Immature natural killer cell (primary cell): ENCODE measurements at regions not wholly inside any gene's neighbourhood (a gene's known extent, or its start where the extent isn't known, plus 50 kb on each side); places are given as distances from the start of the nearest gene placed in this dataset.
A peak's percentile ranks its signal among the peaks of the same experiment; 100 is the strongest.

Source experiments
- DNase-seq, 3 donors: peaks; one replicate each; pipeline ENCODE4 v3.0.0; 2022; ENCODE audit warnings: mixed read lengths in 1 of 3
- H3K27ac Mint-ChIP-seq, 6 donors: one replicate each; pipeline ENCODE4 v1.8.0; 2020; ENCODE audit warnings: mixed read lengths in 6 of 6, mild to moderate bottlenecking in 5 of 6, inconsistent platforms in 4 of 6, moderate library complexity in 3 of 6
- H3K27me3 Mint-ChIP-seq, 3 donors: one replicate each; pipeline ENCODE4 v1.8.0; 2020 to 2021; ENCODE audit warnings: low read depth in 3 of 3, mild to moderate bottlenecking in 3 of 3, mixed read lengths in 3 of 3, moderate library complexity in 3 of 3, inconsistent platforms in 1 of 3
- H3K36me3 Mint-ChIP-seq, 3 donors: one replicate each; pipeline ENCODE4 v1.8.0; 2020; ENCODE audit warnings: mixed read lengths in 3 of 3, inconsistent platforms in 2 of 3, mild to moderate bottlenecking in 2 of 3
- H3K4me1 Mint-ChIP-seq, 2 donors: one replicate each; pipeline ENCODE4 v1.8.0; 2020; ENCODE audit warnings: inconsistent platforms in 2 of 2, mild to moderate bottlenecking in 2 of 2, mixed read lengths in 2 of 2, moderate library complexity in 1 of 2
- H3K4me3 Mint-ChIP-seq, 5 donors: one replicate each; pipeline ENCODE4 v1.8.0; 2020; ENCODE audit warnings: mild to moderate bottlenecking in 5 of 5, mixed read lengths in 5 of 5, inconsistent platforms in 3 of 5, moderate library complexity in 3 of 5
- H3K9me3 Mint-ChIP-seq, 6 donors: one replicate each; pipeline ENCODE4 v1.8.0; 2020; ENCODE audit warnings: mild to moderate bottlenecking in 6 of 6, mixed read lengths in 6 of 6, inconsistent platforms in 4 of 6, moderate library complexity in 3 of 6

DNA sequence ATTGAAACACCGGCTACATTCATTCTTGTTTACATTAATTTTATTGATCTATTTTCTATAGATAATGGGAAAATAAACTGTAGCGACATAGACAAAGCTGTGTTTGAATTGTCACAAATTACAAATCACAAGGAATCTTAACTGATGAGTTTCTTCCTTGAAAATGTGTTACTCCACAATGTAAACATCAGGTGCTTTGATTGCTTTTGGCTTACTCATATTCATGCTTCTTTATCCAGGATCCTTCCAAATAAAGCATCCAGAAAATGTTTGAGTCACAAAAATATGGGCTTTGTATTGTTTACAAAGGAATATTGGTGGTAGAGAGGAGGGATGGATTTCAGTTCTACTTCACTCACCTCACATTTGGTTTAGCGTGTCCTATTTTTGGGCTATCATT lies 64.0 kb downstream of the BMP2 start:
- Mint-ChIP-seq H3K36me3 (no peaks in the 10 kb centered on the region), H3K9me3 (peaks cover 0 to 3% (median 0%) of the 10 kb centered on the region in 6 donors), H3K27me3 (no peaks in the 10 kb centered on the region), H3K4me1 (no peaks in the 10 kb centered on the region), H3K27ac (no peak overlapping the region), H3K4me3 (no peak overlapping the region)
- DNase-seq = no peak

DNA sequence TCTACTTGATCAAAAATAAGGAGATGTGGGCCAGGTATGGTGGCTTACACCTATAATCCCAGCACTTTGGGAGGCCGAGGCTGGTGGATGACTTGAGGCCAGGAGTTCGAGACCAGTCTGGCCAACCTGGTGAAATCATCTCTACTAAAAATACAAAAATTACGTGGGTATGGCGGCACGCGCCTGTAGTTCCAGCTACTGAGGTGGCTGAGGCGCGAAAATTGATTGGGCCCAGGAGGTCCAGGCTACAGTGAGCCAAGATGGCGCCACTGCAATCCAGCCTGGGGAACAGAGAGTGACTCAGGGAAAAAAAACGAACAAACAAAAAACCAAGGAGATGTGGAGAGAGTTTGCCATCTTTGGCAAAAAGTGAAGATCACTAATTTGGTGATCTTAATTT lies 65.3 kb downstream of the BMP2 start:
- Mint-ChIP-seq H3K4me1 (no peaks in the 10 kb centered on the region), H3K36me3 (no peaks in the 10 kb centered on the region), H3K27me3 (peaks cover 0 to 3% (median 0%) of the 10 kb centered on the region in 3 donors), H3K4me3 (no peak overlapping the region), H3K9me3 (no peaks in the 10 kb centered on the region), H3K27ac (no peak overlapping the region)
- no peak for DNase-seq

DNA sequence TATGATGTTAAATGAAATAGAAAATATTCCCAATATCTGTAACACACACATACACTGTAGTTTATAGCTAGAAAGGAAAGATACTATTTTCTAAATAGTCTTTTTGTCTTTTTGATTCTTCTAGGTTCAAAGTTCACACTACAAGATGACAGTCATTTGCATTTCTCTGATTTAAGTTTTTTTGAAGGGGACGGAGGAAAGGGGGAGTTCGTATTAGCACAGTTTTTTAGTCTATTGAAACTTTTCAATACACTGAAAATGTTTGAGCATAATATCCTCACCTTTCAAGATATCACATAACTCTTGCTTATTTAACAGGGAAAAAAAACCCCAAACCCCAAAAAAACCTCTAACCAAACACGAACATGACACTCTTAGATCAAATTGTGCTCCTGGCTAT lies 68.1 kb downstream of the BMP2 start:
- DNase-seq = no peak
- Mint-ChIP-seq H3K9me3 (peaks cover 0 to 3% (median 0%) of the 10 kb centered on the region in 6 donors), H3K27me3 (peaks cover 0 to 5% (median 3%) of the 10 kb centered on the region in 3 donors), H3K4me3 (no peak overlapping the region), H3K27ac (no peak overlapping the region), H3K4me1 (no peaks in the 10 kb centered on the region), H3K36me3 (no peaks in the 10 kb centered on the region)

DNA sequence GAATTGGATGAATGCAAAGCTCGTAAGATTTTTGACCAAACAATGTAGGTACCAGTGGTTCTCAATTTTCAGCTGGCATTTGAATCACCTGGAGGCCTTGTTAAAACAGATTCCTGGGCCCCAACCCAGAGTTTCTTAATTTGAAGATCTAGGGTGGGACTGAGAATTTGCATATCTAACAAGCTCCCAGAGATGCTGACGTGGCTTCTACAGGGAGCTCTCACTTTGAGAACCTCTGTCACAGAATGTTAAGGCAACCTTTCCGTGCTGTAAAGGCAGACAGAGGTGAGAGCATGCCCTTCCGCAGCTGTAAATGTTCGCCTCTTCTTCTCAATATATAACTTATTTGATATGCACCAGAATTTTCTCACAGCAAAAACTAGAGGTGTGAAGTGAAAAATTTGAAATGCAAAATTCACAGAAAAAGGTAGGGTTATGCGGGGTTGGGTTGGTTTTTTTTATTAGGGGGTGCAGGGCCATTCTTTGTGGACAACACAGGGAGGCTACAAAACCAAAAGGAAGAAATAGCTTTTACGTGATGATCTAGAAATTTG lies 69.4 kb downstream of the BMP2 start:
- Mint-ChIP-seq H3K4me3 (no peak overlapping the region), H3K27ac (peak overlapping the region in 1 of 6 donors; percentile 3), H3K4me1 (no peaks in the 10 kb centered on the region), H3K27me3 (peaks cover 0 to 5% (median 3%) of the 10 kb centered on the region in 3 donors), H3K9me3 (peaks cover 0 to 5% (median 0%) of the 10 kb centered on the region in 6 donors), H3K36me3 (no peaks in the 10 kb centered on the region)
- DNase-seq = no peak

DNA sequence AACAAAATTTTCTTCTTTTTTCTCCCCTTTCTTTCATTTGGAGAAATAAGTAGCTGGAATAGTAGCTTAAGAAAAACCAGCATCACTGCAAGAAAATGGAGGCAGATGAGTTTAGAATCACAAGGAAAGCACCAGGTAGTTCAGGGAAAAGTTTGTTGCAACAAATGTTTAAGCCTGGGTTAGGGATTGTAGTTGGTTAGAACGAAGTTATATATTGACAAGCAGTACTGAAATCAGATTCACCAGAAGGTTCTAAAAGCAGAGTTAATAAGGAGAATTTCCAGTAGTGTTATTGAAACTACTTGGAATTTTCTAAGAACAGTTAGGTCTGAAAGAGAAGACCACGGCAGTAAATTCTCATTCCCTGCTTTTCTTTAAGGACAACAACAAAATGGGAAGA lies 70.2 kb downstream of the BMP2 start:
- no peak for DNase-seq
- Mint-ChIP-seq H3K4me3 (no peak overlapping the region), H3K27me3 (peaks cover 0 to 5% (median 3%) of the 10 kb centered on the region in 3 donors), H3K27ac (no peak overlapping the region), H3K9me3 (peaks cover 0 to 5% (median 0%) of the 10 kb centered on the region in 6 donors), H3K36me3 (no peaks in the 10 kb centered on the region), H3K4me1 (no peaks in the 10 kb centered on the region)

DNA sequence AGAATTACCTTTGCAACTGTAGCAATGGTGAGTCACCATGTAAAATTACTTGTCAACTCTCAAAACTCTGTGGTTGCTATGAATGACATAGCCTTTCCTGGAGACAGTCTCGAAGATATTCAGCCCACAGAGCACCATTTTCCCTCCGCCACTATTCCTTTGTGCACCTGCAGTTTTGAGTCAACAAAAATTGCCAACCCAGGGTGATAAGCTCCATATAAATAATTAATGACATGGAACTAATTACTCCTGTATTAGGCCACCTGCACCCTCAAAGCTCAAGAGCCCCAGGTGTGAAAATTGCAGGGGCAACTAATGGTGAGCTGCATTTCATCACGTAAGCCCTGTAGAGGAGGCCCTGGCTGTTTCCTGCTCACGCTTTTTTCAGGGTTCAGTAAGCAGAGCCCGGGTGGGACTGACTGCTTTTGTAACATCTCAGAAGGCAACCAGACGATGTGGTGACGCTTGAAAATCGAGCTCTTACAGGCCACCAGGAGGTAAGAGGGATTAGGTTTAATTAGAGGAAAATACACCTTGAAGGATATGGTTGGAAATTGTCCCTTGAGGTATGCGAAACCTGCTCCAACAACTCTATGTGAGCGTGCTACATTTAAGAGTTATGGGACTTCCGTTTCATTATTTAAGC lies 70.8 kb downstream of the BMP2 start:
- DNase-seq = no peak

DNA sequence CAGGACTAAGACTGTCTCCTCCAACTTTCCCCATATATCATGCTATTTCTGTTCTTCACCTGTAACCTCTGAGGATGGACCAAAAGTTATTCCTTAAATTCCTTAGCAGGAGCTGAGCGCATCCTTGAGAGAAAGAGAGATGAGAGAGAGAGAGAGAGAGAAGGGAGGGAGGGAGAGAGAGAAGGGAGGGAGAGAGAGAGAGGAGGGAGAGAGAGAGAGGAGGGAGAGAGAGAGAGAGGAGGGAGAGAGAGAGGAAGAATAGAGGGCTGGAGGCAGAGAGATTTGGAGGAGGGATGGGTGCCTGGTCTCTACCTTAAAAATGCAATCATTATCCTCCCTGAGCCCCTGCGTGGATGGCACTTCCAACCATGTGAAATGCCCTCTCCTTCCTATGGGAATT lies 73.6 kb downstream of the BMP2 start:
- Mint-ChIP-seq H3K9me3 (peaks cover 0 to 5% (median 0%) of the 10 kb centered on the region in 6 donors), H3K4me1 (no peaks in the 10 kb centered on the region), H3K36me3 (no peaks in the 10 kb centered on the region), H3K4me3 (no peak overlapping the region), H3K27ac (no peak overlapping the region), H3K27me3 (peaks cover 0 to 5% (median 3%) of the 10 kb centered on the region in 3 donors)
- DNase-seq = no peak

More for the DNA sequence above, 70.8 kb downstream of the BMP2 start:
- peaks cover 0 to 5% (median 3%) of the 10 kb centered on the region in 3 donors for H3K27me3 Mint-ChIP-seq
- H3K4me1 Mint-ChIP-seq = no peaks in the 10 kb centered on the region
- H3K4me3 Mint-ChIP-seq = no peak overlapping the region
- H3K36me3 Mint-ChIP-seq = no peaks in the 10 kb centered on the region
- peaks cover 0 to 5% (median 0%) of the 10 kb centered on the region in 6 donors for H3K9me3 Mint-ChIP-seq
- no peak overlapping the region for H3K27ac Mint-ChIP-seq

DNA sequence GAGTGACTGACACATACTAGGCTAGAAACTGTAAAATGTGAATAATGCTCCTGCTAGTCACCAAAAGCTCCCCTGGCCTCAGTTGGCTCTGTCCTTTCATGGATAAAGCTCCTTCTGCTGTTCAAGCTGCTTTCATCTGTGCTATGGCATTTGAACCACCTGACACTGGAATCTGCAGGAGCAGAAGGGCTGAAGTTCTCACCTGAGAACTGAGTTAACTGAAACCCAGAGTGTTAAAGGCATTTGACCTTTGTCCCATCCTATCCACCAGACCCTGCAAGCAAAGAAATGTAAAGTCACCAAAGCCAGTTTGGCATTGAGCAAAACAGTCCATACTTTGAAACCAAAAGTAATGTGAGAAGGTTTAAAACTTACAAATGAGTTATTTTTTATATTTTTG lies 77.7 kb downstream of the BMP2 start:
- no peak overlapping the region for H3K4me3 Mint-ChIP-seq
- DNase-seq = no peak
- no peak overlapping the region for H3K27ac Mint-ChIP-seq
- no peaks in the 10 kb centered on the region for H3K27me3 Mint-ChIP-seq
- H3K4me1 Mint-ChIP-seq = no peaks in the 10 kb centered on the region
- no peaks in the 10 kb centered on the region for H3K36me3 Mint-ChIP-seq
- H3K9me3 Mint-ChIP-seq = peaks cover 0 to 5% (median 0%) of the 10 kb centered on the region in 6 donors

DNA sequence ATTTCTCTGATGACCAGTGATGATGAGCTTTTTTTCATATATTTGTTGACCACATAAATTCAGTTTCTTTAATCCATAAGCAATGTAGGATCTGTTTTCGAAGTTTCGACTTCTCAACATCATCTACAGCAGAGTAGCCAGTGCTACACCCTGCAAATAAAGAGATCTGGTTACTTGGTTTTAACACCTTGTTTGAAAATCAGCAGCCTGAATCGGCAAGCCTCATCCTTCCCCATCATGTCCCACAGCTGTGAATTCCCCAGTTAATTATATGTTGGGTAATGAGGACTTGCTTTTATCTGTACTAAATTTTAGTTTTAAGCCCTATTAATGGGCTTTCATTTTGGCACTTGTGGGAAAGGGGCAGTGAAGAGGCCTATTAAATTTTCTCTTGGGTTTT lies 80.6 kb downstream of the BMP2 start:
- H3K4me1 Mint-ChIP-seq = no peaks in the 10 kb centered on the region
- DNase-seq = no peak
- peaks cover 0 to 5% (median 0%) of the 10 kb centered on the region in 6 donors for H3K9me3 Mint-ChIP-seq
- no peaks in the 10 kb centered on the region for H3K36me3 Mint-ChIP-seq
- no peak overlapping the region for H3K4me3 Mint-ChIP-seq
- no peaks in the 10 kb centered on the region for H3K27me3 Mint-ChIP-seq
- H3K27ac Mint-ChIP-seq = no peak overlapping the region

DNA sequence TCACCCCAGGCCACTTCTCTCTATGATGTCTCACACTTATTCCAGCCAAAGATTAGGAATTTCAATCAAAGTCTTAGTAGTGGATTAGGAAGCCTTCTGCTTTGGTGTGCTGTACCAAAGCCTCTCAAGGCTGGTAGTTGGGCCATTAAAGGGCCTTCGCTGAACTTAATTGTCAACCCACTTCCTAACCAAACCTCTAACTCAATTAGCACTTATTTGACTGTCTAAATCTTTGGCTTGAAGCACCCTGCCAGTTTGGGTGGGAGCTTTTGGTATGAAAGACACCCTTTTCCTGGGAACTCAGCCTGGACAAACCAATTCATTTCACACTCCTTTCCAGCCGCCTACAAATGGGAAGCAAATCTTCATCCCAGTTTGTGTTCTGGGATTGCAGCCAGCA lies 81.5 kb downstream of the BMP2 start:
- Mint-ChIP-seq H3K9me3 (peaks cover 0 to 5% (median 0%) of the 10 kb centered on the region in 6 donors), H3K27ac (no peak overlapping the region), H3K36me3 (no peaks in the 10 kb centered on the region), H3K4me3 (no peak overlapping the region), H3K27me3 (no peaks in the 10 kb centered on the region), H3K4me1 (no peaks in the 10 kb centered on the region)
- DNase-seq = no peak

DNA sequence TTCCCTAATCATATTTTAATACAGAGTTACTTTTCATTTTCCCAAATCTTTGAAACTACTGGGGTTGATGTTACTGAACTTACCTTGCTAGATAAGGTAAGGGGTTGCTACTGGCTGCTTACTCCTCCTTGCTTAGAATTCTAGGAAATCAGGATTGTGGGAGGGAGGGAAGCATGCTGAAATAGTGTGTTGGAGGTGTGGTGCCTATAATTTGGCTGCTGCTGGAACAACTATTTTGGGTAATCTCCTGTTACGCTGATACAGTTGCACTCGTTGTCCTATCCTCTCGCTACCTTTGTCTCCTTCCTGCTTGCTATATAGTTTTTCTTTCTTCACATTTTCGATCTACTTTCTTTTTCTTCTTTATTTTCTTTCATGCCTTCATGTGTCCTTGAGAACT lies 83.7 kb downstream of the BMP2 start:
- Mint-ChIP-seq H3K4me3 (no peak overlapping the region), H3K27me3 (no peaks in the 10 kb centered on the region), H3K9me3 (peaks cover 0 to 9% (median 0%) of the 10 kb centered on the region in 6 donors), H3K36me3 (no peaks in the 10 kb centered on the region), H3K4me1 (no peaks in the 10 kb centered on the region), H3K27ac (no peak overlapping the region)
- no peak for DNase-seq

DNA sequence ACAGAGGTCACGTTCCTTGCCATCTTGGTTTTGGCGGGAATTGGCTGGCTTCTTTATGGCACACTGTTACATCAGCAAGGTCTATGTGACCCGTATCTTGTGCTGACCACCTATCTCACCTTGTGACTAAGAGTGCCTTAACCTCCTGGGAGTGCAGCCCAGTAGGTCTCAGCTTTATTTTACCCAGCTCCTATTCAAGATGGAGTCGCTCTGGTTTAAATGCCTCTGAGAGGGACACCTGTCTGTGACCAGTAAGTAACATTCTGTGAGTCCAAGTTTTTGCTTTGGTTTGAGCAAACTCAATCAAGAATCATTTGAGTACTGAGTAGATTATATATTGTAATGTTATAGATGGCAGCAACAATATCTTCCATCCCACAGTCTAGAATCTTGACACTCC lies 85.0 kb downstream of the BMP2 start:
- H3K27ac Mint-ChIP-seq = no peak overlapping the region
- H3K9me3 Mint-ChIP-seq = peaks cover 0 to 10% (median under 1%) of the 10 kb centered on the region in 6 donors
- peaks cover 0 to under 1% (median 0%) of the 10 kb centered on the region in 3 donors for H3K27me3 Mint-ChIP-seq
- H3K36me3 Mint-ChIP-seq = no peaks in the 10 kb centered on the region
- H3K4me1 Mint-ChIP-seq = no peaks in the 10 kb centered on the region
- no peak for DNase-seq
- no peak overlapping the region for H3K4me3 Mint-ChIP-seq

DNA sequence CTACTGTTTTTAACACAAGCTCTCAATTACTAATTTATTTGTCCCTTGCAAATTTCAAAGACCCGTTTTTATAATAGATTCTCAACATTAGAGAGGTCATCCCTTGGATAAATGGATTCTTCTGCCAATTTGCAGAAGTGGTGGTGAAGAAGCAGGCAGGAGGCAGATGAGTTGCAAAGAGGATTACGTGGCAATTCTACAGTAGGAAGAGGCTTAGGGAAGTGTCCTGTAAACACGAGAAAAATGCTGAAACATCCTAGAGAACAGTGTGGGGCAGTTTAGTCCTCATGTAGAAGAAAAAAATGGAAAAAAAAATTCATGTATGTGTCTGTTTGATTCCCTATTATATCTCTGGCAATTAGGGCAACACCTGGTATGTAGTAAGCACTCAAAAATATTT lies 87.6 kb downstream of the BMP2 start:
- DNase-seq = no peak
- Mint-ChIP-seq H3K36me3 (no peaks in the 10 kb centered on the region), H3K4me1 (no peaks in the 10 kb centered on the region), H3K27ac (no peak overlapping the region), H3K9me3 (peaks cover 0 to 13% (median 2%) of the 10 kb centered on the region in 6 donors), H3K4me3 (no peak overlapping the region), H3K27me3 (peaks cover 0 to 4% (median 0%) of the 10 kb centered on the region in 3 donors)

DNA sequence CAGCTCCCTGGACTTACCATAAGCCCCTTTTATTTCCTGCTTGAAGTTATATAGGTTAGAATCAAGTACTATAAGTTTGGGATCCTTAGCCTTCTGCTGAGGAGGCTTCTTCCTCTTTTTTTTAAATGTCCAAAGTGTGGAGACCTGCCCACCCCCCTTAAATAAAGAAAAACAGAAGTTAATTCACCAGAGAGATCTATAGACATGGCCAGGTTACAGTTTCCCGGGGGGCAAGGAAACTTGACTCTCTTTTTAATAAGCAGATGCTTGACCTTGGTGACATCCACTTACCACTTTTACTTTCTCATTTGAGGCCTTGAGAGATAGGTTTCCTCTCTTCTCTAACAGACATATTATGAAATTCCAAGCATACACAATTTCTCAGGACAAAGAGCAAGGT lies 88.3 kb downstream of the BMP2 start:
- Mint-ChIP-seq H3K9me3 (peaks cover 0 to 13% (median 2%) of the 10 kb centered on the region in 6 donors), H3K4me1 (no peaks in the 10 kb centered on the region), H3K27ac (no peak overlapping the region), H3K27me3 (peaks cover 0 to 4% (median 0%) of the 10 kb centered on the region in 3 donors), H3K36me3 (no peaks in the 10 kb centered on the region), H3K4me3 (no peak overlapping the region)
- no peak for DNase-seq

DNA sequence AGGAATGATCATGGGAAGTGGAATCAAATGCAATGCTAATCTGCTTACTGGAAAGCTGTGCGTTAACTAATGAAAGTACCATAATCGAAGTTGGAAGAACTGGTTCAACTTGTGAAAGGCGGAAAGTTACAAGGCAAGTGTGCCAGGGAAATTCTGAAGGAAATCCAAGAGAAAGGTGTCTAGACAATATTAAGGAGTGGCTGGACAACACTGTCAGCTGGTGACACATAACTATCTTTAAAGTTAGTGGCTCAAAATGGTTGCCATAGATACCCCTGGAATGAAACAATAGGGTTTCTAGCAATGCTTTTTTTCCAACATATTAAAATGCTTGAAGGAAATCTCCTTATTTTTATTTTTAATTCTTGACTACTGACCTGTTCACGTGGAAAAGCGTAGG lies 90.4 kb downstream of the BMP2 start:
- Mint-ChIP-seq H3K4me1 (no peaks in the 10 kb centered on the region), H3K36me3 (no peaks in the 10 kb centered on the region), H3K27me3 (peaks cover 0 to 4% (median 0%) of the 10 kb centered on the region in 3 donors), H3K4me3 (no peak overlapping the region), H3K9me3 (peaks cover 0 to 8% (median 2%) of the 10 kb centered on the region in 6 donors), H3K27ac (no peak overlapping the region)
- no peak for DNase-seq
